NCI-H2227 (cell line): ENCODE measurements at regions not wholly inside any gene's neighbourhood (a gene's known extent, or its start where the extent isn't known, plus 50 kb on each side); places are given as distances from the start of the nearest gene placed in this dataset.

Experiments used
- DNase-seq: peaks from one replicate; lab custom pipeline; 2025; ENCODE audit not compliant: unreplicated experiment; lab: John Stamatoyannopoulos, UW

DNA sequence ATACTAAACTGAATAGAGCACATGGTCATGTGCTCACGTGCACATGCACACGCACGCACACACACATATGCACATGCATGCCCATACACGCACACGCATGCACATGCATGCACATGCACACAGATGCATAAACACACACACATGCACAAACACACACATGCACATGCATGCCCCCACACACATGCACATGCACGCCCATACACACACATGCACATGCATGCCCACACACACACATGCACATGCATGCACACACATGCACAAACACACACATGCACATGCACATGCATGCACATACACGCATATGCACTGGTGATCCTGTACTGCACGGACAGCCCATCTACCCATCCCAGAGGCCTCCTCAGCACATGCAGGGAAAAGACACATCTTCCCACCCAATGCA is 426.6 kb downstream of the OCA2 start:
- no peak for DNase-seq

DNA sequence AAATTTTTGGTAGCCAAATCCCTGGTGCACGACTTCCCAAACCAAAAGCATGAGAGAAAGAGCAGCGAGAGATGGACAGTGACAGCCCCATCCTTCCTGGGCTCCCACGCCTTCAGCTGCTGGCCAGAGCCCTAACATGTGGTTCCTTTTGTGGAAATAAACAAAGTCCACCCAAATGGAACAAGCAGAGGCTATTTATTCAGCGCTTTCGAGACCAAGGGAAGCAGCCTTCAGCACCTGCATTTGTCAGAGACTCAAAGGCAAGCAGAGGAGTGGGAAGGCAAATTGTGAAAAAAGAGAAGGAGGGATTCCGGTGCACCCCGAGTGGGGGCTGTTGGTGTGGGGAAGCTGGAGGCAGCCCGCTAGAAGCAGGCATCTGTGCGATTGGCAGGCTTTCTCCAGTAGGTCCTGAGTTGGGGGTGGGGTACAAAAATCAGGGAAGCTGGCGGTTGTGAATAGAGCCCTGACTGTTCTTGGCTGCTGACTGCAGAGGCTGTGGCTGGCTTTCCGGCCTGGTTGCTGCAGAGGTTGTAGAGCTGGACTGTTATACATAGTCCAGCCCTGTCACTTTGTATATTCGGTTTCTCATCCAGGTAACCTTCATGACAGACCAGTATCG is 427.2 kb downstream of the OCA2 start:
- no peak for DNase-seq

DNA sequence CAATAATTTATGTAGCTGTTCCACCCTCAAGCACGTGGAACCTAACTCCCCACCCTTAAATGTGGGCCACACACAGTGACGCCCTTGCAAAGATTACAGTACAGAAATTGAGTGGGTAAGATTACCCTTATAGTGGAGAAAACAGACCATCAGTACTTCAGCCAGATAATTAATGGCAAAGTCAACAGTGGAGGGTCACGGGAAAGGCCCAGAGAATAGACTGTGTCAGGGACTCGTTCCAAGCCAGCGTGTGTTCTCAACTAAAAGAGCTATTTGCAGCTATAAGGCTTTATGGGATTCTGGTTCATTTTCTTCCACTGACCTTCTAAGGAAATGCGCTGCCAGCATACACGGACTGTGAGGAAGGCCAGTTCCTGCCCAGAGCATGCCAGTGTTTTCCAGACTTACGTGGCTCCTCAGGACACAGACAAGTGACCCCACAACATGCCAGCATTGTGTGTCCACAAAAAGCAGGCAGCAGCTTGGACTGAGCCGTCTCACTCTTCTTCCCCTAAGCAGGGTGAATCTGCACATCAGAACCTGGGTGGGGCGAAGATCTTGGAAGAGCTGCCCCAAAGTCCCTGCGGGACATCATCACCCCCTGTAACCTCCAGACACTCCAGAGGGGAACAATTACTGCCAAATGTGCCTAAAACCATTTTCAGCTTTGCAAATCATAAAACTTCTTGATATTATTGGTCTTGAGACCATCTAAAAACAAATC is 428.5 kb downstream of the OCA2 start:
- DNase-seq, result peak; percentile 56

DNA sequence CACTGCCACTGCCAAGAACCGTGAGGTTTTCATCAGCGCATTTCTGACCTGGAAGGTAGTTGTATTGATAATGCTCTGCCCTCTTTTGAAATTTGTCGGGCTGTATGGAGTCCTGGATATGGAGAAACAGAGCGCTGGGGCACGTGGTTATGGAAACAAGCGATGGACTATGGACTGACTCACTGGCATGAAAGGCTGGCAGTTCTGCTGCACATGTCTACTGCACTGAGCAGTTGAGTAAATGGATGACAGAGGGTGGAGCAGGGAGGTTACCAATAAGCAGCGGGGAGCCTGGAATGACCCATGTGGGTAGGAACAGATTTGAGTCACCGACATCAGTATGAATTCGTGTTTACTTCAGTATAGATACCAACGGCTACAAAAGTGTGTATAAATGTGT is 429.5 kb downstream of the OCA2 start:
- no peak for DNase-seq

DNA sequence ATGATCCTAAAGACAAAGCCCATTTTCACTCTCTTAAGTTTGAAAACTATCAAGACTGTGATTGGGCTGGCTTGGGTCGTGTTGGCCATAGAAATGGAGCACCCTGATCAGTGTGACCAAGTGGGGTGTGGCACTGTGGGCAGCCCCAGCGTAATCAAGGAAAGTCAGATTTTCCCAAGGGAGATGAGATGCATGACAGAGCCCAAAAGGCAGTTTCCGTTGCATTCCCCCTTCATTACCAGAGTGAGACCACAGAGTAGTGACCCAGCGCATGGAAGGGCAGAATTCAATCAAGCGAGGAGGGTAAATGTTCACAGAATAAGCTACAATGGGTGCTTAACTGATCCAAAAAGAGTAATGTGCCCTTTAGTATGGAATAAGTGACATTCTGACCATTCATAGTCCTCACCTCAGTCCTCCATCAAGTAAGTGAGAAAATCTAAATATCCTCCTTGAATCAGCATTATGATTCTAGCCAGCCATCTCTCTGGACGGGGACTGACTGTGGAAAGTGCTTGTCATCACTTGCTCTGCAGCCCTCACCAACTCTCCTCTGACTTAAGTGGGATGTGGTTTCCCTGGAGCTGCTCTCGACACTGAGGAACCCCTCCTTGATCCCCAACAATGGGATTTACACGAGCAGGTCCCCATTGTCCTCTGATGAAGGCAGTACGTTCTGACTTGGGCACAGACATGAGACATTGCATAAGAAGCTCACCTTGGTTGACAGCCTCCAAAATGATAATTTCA is 430.5 kb downstream of the OCA2 start:
- DNase-seq, result no peak

DNA sequence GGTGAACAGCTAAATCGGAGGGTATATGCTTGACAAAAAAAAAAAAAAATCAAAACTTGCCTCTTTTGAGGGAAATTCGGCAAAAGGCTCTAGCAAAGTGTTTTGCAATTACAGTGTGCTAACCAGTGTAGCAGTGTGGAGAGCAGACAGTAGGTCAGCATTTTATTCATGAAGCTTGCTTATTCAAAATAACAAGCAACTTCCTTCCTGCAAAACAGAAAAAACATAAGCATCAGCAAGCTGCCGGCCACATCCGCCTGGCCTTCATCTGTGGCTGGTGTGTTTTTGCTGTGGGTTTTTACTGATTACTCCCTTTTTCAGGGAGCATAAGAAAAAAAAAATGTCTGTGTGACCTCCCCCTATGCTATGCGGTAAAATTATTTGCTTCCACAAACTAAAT is 434.1 kb downstream of the OCA2 start:
- DNase-seq, result no peak

DNA sequence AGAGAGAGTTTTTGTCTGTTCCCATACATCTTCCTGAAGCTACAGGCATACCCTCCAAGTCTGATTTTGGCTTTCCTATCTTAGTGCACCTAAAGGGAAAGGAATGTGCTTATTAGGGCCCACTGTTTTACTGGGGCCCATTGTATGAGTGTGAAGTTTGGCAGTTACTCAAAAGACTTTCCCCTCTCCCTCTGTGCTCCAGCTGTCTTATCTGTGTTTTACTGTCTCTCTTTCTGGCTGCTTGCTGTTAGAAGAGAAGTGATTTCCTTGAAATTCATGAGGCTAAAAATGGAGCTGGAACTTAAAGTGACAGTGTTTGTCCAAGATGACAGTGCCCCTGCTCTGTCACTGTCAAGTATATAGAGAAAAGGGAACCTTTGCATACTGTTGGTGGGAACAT is 436.2 kb downstream of the OCA2 start:
- no peak for DNase-seq

DNA sequence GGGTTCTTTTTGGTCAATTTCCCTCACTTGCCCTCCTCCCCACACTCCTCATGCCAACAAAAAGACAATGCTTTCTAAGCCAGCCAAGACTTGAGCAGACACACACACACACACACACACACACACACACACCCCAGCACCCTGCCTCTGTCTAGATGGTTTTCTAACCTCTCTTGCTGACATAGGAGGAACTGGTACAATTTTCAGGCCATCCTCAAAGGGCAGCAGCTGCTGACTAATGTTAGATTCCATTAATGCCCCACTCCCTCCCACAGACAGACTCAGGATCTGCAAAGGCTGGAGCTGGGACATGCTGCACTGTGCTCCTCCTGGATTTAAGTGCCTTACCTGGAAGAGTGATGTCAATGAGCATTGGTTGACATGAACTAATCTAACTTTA is 438.4 kb downstream of the OCA2 start:
- DNase-seq, result no peak

DNA sequence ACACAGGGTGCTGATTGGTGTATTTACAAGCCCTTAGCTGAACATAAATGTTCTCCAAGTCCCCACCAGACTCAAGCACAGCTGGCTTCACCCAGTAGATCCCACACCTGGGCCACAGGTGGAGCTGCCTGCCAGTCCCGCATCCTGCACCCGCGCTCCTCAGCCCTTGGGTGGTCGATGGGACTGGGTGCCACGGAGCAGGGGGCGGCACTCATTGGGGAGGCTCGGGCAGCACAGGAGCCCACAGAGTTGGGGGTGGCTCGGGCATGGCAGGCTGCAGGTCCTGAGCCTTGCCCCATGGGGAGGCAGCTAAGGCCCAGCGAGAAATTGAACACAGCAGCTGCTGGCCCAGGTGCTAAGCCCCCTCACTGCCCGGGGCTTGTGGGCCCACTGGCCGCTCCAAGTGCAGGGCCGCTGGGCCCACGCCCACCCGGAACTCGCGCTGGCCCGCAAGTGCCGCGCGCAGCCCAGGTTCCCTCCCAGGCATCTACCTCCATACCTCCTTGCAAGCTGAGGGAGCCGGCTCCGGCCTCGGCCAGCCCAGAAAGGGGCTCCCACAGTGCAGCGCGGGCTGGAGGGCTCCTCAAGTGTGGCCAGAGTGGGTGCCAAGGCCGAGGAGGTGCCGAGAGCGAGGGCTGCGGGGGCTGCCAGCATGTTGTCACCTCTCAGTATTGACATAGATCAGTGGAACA is 442.7 kb downstream of the OCA2 start:
- DNase-seq, result no peak

DNA sequence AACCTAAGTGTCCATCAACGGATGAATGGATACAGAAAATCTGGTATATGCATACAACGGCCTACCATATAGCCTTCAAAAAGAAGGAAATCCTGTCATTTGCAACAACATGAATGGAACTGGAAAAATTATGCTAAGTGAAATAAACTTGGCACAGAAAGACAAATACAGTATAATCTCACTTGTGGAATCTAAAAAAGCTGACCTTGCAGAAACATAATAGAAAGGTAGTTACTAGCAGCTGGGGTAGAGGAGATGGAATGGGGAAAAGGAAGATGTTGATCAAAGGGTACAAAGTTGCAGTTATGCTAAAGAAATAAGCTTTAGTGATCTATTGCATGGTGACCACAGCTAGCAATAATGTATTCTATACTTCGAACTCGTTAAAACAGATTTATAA is 444.1 kb downstream of the OCA2 start:
- no peak for DNase-seq

DNA sequence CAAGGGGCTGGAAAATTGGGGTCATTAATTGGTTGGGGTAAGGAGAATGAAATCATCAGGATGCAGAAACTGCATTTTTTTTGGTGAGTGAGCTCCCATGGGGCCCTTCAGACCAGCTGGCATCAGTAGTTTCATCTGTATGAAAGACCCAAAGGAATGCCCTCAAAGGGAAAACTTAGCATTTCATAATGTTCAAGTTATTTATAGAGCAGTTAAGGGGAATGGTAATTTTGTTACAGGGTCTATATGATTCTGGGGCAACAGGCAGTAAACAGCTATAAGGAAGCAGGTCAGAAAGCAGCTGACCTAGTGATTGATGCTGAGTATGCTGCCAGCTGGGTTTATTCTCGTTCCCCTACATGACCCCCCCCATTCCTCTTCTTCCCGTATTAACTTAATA is 448.9 kb downstream of the OCA2 start:
- no peak for DNase-seq

DNA sequence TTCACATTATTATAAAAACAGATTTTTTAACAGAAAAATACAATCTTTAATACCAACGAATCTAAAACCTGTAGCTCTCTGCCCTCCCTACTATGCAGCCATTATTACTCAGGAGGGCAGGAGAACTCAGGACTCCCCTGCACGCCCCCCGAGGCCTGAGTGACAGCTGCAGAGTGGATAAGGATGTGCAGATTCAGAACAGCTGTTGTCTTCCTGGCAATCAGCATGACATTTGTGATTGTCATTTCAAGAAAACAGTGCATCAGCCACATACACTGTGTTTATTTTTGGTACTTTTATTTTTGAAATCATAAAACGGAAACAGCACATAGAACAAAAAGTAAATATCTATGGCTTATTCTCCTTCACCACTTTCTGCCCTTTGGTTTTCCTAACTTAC is 450.8 kb downstream of the OCA2 start:
- DNase-seq, result no peak

DNA sequence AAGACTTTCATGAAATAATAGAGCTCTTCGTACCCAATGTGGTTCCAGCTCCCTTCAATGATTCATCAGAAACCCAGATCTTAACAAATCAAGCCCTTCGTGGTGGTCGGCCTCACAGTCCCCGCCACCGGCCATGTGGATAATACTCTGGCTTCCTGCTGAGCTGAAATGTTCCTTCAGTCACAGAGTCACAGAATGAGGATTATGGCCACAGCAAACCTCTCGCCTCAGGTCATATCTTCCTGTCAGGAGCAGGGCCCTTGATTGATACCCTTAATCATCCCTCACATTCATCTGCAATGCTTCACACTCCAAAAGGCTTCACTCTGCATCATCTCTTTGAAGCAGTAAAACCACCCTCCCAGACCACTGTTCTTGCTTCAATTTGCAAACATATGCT is 452.6 kb downstream of the OCA2 start:
- no peak for DNase-seq

DNA sequence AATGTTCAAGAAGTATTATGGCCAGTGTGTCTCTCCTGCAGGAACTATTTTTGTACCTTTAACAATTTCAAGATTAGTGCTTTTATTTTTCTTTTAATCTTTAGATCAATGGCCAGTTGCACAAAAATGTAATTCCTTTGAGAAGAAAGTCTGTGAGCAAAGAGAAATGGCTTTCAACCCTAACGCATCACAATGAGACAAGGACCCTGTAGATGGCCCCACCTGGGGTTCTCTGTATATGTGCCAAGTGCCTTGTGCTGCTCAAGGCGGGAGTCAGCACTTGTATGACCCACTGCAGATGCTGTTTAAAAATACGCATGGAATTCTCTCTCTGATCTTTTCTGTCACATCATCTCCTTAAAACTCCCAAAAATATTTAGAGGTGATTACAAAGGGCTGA is 453.4 kb downstream of the OCA2 start:
- no peak for DNase-seq

DNA sequence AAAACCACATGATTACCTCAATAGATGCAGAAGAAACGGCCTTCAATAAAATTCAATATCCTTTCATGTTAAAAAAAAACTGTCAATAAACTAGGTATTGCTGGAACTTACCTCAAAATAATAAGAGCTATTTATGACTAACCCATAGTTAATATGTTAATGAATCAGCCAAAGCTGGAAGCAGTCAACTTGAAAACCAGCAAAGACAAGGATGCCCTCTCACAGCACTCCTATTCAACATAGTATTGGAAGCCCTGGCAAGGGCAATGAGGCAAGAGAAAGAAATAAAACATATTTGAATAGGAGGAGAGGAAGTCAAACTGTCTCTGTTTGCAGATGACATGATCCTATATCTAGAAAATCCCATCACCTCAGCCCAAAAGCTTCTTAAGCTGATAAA is 456.1 kb downstream of the OCA2 start:
- no peak for DNase-seq

DNA sequence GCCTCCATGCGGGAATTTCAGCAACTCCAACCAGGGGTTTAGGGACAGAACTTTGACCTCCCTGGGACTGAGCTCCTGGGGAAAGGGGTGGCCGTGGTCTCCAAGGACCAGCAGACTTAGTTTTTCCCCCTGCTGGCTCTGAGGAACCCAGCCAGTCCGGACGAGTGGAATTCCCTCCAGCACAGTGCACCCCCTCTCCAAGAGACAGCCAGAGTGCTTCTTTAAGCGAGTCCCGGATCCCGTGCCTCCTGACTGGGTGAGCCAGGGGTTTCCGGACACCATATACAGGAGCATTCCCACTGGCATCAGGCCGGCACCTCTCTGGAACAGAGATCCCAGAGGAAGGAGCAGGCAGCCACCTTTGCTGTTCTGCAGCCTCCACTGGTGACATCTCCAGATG is 459.5 kb downstream of the OCA2 start:
- no peak for DNase-seq

DNA sequence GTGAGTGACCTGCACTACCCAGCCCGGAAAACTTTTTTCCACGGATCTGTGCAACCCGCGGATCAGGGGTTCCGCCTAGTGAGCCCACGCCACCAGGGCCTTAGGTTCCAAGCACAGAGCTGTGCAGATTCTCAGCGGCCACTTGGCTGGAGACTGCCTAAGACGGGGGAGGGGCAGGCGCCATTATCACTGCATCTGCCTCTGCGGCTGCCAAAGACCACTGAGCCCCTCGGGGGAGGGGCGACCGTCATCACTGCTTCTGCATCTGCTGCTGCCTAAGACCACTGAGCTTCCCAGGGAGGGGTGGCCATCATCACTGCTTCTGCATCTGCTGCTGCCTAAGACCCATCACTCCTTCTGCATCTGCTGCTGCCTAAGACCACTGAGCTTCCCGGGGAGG is 460.2 kb downstream of the OCA2 start:
- no peak for DNase-seq

DNA sequence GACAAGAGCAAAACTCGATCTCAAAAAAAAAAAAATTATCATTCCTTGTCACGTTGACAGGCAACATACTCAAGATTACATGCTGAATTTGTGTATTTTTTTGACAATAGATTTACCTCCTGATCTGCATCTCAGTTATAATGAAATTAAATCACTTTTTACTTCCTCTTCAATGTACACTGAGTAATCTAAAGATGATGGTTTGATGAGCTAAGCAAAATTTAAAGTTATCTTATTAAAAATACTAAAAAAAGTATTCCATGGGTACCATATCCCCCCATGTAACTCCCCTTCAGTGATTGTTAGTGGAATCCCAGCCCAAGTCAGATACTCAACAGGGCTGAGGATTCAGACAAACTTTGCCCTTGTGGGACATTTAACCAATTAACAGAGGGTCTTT is 463.2 kb downstream of the OCA2 start:
- no peak for DNase-seq

DNA sequence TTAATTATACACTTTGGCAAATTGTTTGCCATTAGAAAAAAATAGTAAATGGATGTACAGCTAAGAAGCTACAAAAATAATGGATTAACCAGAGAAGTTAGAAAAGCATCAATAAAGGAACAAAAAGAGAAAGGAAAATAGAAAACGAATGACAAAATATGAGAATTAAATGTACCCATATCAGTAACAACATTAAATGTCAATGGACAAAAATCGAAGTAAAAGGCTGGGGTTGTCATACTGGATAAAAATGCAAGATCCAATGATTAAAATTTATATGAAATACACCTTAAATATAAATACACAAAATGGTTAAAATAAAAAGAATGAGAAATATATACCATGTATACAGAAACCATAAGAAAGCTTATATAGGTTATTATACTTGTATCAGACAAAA is 470.6 kb downstream of the OCA2 start:
- DNase-seq, result no peak

DNA sequence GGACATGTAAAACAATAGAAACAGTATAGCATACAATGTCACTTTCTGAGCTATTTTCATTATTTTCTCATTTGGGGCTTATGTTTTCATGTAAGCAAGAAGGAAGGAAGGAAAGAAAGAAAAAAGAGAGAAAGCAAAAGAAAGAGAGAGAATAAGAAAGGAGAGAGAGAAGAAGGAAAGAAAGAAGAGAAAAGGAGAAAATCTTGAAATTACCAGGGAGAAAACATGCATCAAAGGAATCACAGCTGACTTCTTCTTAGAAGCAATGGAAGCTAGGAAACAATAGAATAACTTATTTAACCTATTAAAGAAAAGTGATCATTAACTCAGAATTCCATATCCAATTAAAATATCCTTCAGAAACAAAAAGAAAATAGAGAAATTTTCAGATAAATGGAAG is 471.5 kb downstream of the OCA2 start:
- no peak for DNase-seq

DNA sequence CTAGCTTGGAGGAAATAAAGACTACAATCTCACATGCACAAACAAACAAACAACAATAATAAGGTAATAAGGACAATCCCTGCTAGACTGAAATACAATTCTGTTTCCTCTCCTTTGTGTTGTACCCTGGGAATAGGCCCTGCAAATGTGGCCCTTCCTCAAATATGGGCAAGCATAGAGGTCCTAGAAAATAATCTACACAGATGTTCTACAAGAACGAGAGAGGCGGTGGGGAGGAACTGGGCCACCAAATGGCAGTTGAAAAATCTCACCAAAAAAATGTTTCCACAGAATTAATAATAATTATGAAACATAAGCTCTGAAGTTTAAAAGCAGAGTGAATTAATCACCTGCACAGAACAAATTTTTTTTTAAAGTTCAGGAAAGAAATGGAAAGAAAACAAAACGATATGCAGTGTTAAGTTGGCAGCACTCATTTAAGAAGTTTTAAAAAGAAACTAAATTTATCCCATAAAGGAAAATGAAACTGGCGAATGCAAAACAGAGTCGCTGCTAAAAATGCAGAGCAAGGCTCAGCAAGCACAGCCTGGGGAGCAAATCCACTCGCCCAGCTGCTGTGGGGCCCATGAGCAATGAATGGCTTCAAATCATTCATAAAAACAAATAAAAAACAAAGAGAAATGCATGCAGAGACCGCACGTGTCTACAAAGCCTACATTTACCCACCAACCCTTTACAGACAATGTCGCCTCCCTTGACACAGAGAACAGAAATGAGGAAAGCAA is 475.4 kb downstream of the OCA2 start:
- DNase-seq, result no peak
